CD4-positive, alpha-beta T cell treated with Interleukin-2 at 100 ng/mL for 4 hours (primary cell): ENCODE measurements at regions not wholly inside any gene's neighbourhood (a gene's known extent, or its start where the extent isn't known, plus 50 kb on each side); places are given as distances from the start of the nearest gene placed in this dataset.
"Not testable (repeated sequence)": the region's sequence is repeated elsewhere in the genome, so short reads cannot be mapped to it uniquely, and the experiment has no call there.

Source experiments
- DNase-seq: peaks from one replicate; pipeline ENCODE4 v3.0.0-alpha.2; 2020; ENCODE audit warnings: low spot score

- no peak for DNase-seq
Observed at GRCh38 chr15:62643572-62643971, 399.0 kb upstream of the TPM1 start.

- no peak for DNase-seq
Observed at GRCh38 chr15:62644216-62644888, 398.2 kb upstream of the TPM1 start.

GRCh38 chr15:62644889-62645742 is 397.4 kb upstream of the TPM1 start:
- DNase-seq = no peak

- no peak for DNase-seq
Observed at GRCh38 chr15:62647202-62647842, 395.2 kb upstream of the TPM1 start.

GRCh38 chr15:62647843-62648505 is 394.6 kb upstream of the TPM1 start:
- no peak for DNase-seq

- DNase-seq = no peak
Observed at GRCh38 chr15:62648954-62649353, 393.6 kb upstream of the TPM1 start.

- DNase-seq = no peak
Observed at GRCh38 chr15:62649793-62650420, 392.6 kb upstream of the TPM1 start.

- DNase-seq = no peak
Observed at GRCh38 chr15:62653122-62653521, 389.4 kb upstream of the TPM1 start.

- no peak for DNase-seq
Observed at GRCh38 chr15:62656071-62656470, 386.5 kb upstream of the TPM1 start.

GRCh38 chr15:62657501-62657900 is 385.0 kb upstream of the TPM1 start:
- not testable (repeated sequence) for DNase-seq

- no peak for DNase-seq
Observed at GRCh38 chr15:62658498-62658897, 384.0 kb upstream of the TPM1 start.

GRCh38 chr15:62663547-62663946 is 379.0 kb upstream of the TPM1 start:
- no peak for DNase-seq

GRCh38 chr15:62665449-62665848 is 377.1 kb upstream of the TPM1 start:
- no peak for DNase-seq

GRCh38 chr15:62666046-62666445 is 376.5 kb upstream of the TPM1 start:
- DNase-seq = no peak

GRCh38 chr15:62672268-62672667 is 370.3 kb upstream of the TPM1 start:
- no peak for DNase-seq

- no peak for DNase-seq
Observed at GRCh38 chr15:62676891-62677290, 365.7 kb upstream of the TPM1 start.

- DNase-seq = no peak
Observed at GRCh38 chr15:62681939-62682896, 360.3 kb upstream of the TPM1 start.

GRCh38 chr15:62683192-62683591 is 359.4 kb upstream of the TPM1 start:
- DNase-seq = not testable (repeated sequence)

GRCh38 chr15:62684123-62684808 is 358.3 kb upstream of the TPM1 start:
- DNase-seq = no peak

GRCh38 chr15:62691008-62691407 is 351.5 kb upstream of the TPM1 start:
- no peak for DNase-seq
